Upper lobe of left lung (tissue), 4 donors: ENCODE measurements at regions not wholly inside any gene's neighbourhood (a gene's known extent, or its start where the extent isn't known, plus 50 kb on each side); places are given as distances from the start of the nearest gene placed in this dataset.

Experiments
- EP300 ChIP-seq, 4 donors: sonication (generic); formaldehyde crosslinking; IDR thresholded peaks; one replicate each; pipeline ENCODE4 v1.5.1; 2017; ENCODE audit warnings: antibody characterized with exemption in 4 of 4, control low read depth in 2 of 4
- POLR2A ChIP-seq, 4 donors: fragments of 450-650 bp; IDR thresholded peaks; one replicate each; pipeline ENCODE4 v1.5.1; 2016 to 2017; ENCODE audit warnings: antibody characterized with exemption in 4 of 4, mild to moderate bottlenecking in 2 of 4
- POLR2AphosphoS5 ChIP-seq, 2 donors: sonication (generic); formaldehyde crosslinking; IDR thresholded peaks; one replicate each; pipeline ENCODE4 v1.5.1; 2017; ENCODE audit warnings: antibody characterized with exemption in 2 of 2
- TF ChIP-seq, protein P1 (sequence below), 6 experiments: fragments of 450-650 bp in 4 of 6; fragments of 200-600 bp in 2 of 6; sonication (generic) in 2 of 6; IDR thresholded peaks; one replicate each; pipeline ENCODE4 v1.5.1; 2016 to 2019; ENCODE audit warnings: antibody characterized with exemption in 6 of 6

DNA sequence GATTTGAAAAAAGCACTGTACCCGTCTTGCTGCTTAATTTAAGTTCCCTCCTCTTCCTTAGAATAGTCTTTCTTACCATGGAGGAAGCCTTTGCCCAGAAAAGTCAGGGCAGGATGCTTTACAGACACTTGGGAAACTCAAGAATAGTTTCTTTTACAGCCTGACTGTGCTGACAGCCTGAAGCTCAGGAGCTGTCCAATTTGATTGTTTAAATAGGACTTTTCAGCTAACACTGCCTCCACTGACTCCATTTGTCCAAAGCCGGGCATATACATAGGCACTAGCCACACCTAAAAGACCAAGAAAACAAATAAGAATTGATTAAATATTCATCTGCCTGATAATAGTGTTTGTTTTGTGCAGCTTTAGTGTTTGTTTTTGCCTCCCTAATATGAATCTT is 110.9 kb upstream of the L3MBTL4 start:
- no peak for TF ChIP-seq POLR2A (IDR thresholded peaks at IDR 0.05)
- TF ChIP-seq, protein P1, sequence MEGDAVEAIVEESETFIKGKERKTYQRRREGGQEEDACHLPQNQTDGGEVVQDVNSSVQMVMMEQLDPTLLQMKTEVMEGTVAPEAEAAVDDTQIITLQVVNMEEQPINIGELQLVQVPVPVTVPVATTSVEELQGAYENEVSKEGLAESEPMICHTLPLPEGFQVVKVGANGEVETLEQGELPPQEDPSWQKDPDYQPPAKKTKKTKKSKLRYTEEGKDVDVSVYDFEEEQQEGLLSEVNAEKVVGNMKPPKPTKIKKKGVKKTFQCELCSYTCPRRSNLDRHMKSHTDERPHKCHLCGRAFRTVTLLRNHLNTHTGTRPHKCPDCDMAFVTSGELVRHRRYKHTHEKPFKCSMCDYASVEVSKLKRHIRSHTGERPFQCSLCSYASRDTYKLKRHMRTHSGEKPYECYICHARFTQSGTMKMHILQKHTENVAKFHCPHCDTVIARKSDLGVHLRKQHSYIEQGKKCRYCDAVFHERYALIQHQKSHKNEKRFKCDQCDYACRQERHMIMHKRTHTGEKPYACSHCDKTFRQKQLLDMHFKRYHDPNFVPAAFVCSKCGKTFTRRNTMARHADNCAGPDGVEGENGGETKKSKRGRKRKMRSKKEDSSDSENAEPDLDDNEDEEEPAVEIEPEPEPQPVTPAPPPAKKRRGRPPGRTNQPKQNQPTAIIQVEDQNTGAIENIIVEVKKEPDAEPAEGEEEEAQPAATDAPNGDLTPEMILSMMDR (IDR thresholded peaks at IDR 0.05): no peak
- TF ChIP-seq POLR2AphosphoS5 (IDR thresholded peaks at IDR 0.05): no peak
- no peak for TF ChIP-seq EP300 (IDR thresholded peaks at IDR 0.05)
